PC-9 (cell line): ENCODE measurements at regions not wholly inside any gene's neighbourhood (a gene's known extent, or its start where the extent isn't known, plus 50 kb on each side); places are given as distances from the start of the nearest gene placed in this dataset.

Source experiments
- BruUV-seq: library from RNA; stranded (reverse); fragments of 400-500 nt; replicated peaks from 2 replicates; lab custom pipeline; 2021; lab: Mats Ljungman, UMichigan
- CTCF ChIA-PET: fragments of 300-600 bp; sonication (Branson Sonifier 250); formaldehyde crosslinking; loops from one replicate; lab custom pipeline; 2022; ENCODE audit warnings: antibody characterized with exemption; lab: Charles Lee
- POLR2A ChIA-PET: fragments of 300-600 bp; sonication (Branson Sonifier 250); formaldehyde crosslinking; loops from one replicate; lab custom pipeline; 2022; ENCODE audit warnings: antibody characterized with exemption; ENCODE audit not compliant: unreplicated experiment; lab: Charles Lee
- DNase-seq, 2 experiments: peaks; one replicate each; pipeline versions ENCODE4 v3.0.0 to v3.0.0-alpha.2; 2015 to 2022; ENCODE audit warnings: mixed read lengths in 1 of 2
- H2AFZ ChIP-seq: fragments of 200-600 bp; sonication (generic); 2 replicates; pipeline ENCODE4 v1.8.1; 2017; ENCODE audit warnings: antibody characterized with exemption
- H3F3A ChIP-seq: fragments of 200-600 bp; sonication (generic); 2 replicates; pipeline ENCODE4 v1.8.1; 2017; ENCODE audit warnings: antibody characterized with exemption, mild to moderate bottlenecking, low read depth; ENCODE audit not compliant: insufficient read depth
- H3K27ac ChIP-seq: fragments of 200-600 bp; sonication (generic); 2 replicates; pipeline ENCODE4 v1.6.1; 2016; ENCODE audit warnings: mixed run types
- H3K27me3 ChIP-seq: fragments of 200-600 bp; sonication (generic); 2 replicates; pipeline ENCODE4 v1.6.1; 2016; ENCODE audit warnings: low read depth, mixed run types; ENCODE audit not compliant: insufficient read depth
- H3K36me3 ChIP-seq: fragments of 200-600 bp; sonication (generic); 2 replicates; pipeline ENCODE4 v1.6.1; 2016; ENCODE audit warnings: low read depth, mixed run types
- H3K4me1 ChIP-seq: fragments of 200-600 bp; sonication (generic); replicated peaks from 2 replicates; pipeline ENCODE4 v1.6.1; 2016; ENCODE audit warnings: mixed run types; ENCODE audit not compliant: insufficient read depth
- H3K4me2 ChIP-seq: fragments of 200-600 bp; sonication (generic); 2 replicates; pipeline ENCODE4 v1.6.1; 2017; ENCODE audit warnings: mixed run types
- H3K4me3 ChIP-seq: fragments of 200-600 bp; sonication (generic); 2 replicates; pipeline ENCODE4 v1.6.1; 2016; ENCODE audit warnings: mixed run types
- H3K79me2 ChIP-seq: fragments of 200-600 bp; sonication (generic); 2 replicates; pipeline ENCODE4 v1.6.1; 2017; ENCODE audit warnings: low read depth, mixed run types
- H3K9me2 ChIP-seq: fragments of 200-600 bp; sonication (generic); 2 replicates; pipeline ENCODE4 v1.8.1; 2017; ENCODE audit warnings: mild to moderate bottlenecking; ENCODE audit not compliant: insufficient read depth
- H3K9me3 ChIP-seq: fragments of 200-600 bp; sonication (generic); 2 replicates; pipeline ENCODE4 v1.8.1; 2016; ENCODE audit warnings: low read depth; ENCODE audit not compliant: insufficient read depth
- H4K20me1 ChIP-seq: fragments of 200-600 bp; sonication (generic); 2 replicates; pipeline ENCODE4 v1.8.1; 2017; ENCODE audit not compliant: insufficient read depth
- EZH2 ChIP-seq: fragments of 200-600 bp; sonication (generic); IDR thresholded peaks from 2 replicates; pipeline ENCODE4 v1.8.0; 2017; ENCODE audit warnings: antibody characterized with exemption, low read depth
- intact Hi-C: fragments of 100-400 bp; cut with micrococcal nuclease; formaldehyde crosslinking; loops from one replicate; pipeline ENCODE4 v1.10.0; 2022; ENCODE audit not compliant: unreplicated experiment
- TF ChIP-seq, protein P1 (sequence below): fragments of 200-600 bp; sonication (generic); conservative IDR thresholded peaks from 2 replicates; pipeline ENCODE4 v1.6.1; 2017; ENCODE audit warnings: mixed run types, antibody characterized with exemption, mild to moderate bottlenecking, moderate library complexity

DNA sequence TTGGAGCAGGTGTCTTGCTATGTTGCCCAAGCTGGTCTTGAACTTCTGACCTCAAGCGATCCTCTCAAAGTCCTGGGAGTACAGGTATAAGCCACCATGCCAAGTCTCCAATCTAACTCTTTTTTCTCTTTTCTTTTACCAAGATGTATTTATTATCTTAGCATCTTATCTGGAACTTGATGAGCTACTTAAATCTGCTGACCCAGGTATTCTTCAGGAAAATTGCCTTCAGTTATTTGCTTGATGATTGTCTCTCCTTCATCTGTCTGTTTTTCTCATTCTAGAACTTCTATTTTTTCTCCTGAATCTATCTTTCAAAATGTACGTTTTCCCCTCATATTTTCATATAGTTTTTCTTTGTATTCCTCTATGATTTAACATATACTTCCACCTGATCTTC is 158.2 kb upstream of the DMAC1 start:
- DNase-seq: no peak
- Histone ChIP-seq H3K27ac (no peak overlapping the region), H3K9me3 (no peaks in the 10 kb centered on the region), H3K4me2 (no peak overlapping the region), H3K4me3 (no peak overlapping the region), H4K20me1 (no peaks in the 10 kb centered on the region), H3K4me1 (no peaks in the 10 kb centered on the region), H2AFZ (no peak overlapping the region), H3K9me2 (no peaks in the 10 kb centered on the region), H3K79me2 (no peaks in the 10 kb centered on the region), H3K36me3 (no peaks in the 10 kb centered on the region), H3F3A (no peaks in the 10 kb centered on the region), H3K27me3 (peaks cover 7% of the 10 kb centered on the region; the same call in 1 of the 2 replicates)
- intact Hi-C loops: no loop called here
- BruUV-seq: no TSS peak
- CTCF ChIA-PET: no interaction called here
- TF ChIP-seq EZH2: no peak
- TF ChIP-seq, protein P1, sequence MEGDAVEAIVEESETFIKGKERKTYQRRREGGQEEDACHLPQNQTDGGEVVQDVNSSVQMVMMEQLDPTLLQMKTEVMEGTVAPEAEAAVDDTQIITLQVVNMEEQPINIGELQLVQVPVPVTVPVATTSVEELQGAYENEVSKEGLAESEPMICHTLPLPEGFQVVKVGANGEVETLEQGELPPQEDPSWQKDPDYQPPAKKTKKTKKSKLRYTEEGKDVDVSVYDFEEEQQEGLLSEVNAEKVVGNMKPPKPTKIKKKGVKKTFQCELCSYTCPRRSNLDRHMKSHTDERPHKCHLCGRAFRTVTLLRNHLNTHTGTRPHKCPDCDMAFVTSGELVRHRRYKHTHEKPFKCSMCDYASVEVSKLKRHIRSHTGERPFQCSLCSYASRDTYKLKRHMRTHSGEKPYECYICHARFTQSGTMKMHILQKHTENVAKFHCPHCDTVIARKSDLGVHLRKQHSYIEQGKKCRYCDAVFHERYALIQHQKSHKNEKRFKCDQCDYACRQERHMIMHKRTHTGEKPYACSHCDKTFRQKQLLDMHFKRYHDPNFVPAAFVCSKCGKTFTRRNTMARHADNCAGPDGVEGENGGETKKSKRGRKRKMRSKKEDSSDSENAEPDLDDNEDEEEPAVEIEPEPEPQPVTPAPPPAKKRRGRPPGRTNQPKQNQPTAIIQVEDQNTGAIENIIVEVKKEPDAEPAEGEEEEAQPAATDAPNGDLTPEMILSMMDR: no peak
- POLR2A ChIA-PET: no interaction called here

DNA sequence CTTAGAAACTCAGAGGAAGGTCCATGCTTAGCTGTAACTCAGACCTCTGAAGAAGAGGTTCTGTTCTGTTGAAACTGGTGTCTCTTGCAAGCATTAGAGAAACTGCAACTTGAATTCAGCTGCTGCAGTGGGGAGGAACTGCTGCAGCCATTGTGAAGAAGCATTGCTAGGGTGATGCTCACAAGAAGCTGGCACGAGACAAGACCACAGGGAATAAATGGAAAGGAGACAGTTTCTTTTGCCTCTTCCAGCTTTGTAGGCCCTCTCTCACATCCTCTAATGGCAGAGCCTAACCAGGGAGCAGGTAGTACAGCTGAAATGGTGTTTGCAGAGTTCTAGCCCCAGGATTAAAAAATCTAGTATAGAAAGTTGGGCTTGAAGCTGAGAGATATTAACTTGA is 148.0 kb upstream of the DMAC1 start:
- TF ChIP-seq EZH2: no peak
- TF ChIP-seq, protein P1: no peak
- H4K20me1 ChIP-seq: no peaks in the 10 kb centered on the region
- intact Hi-C loops: no loop called here
- H3K27ac ChIP-seq: no peak overlapping the region
- H3K9me3 ChIP-seq: no peaks in the 10 kb centered on the region
- no peaks in the 10 kb centered on the region for H3K36me3 ChIP-seq
- H2AFZ ChIP-seq: no peak overlapping the region
- no peaks in the 10 kb centered on the region for H3K4me1 ChIP-seq
- H3K27me3 ChIP-seq: no peaks in the 10 kb centered on the region
- BruUV-seq: no TSS peak
- H3K4me3 ChIP-seq: no peak overlapping the region
- H3K79me2 ChIP-seq: no peaks in the 10 kb centered on the region
- H3K4me2 ChIP-seq: no peak overlapping the region
- no peaks in the 10 kb centered on the region for H3K9me2 ChIP-seq
- POLR2A ChIA-PET: no interaction called here
- DNase-seq: no peak
- H3F3A ChIP-seq: no peaks in the 10 kb centered on the region
- CTCF ChIA-PET: no interaction called here

DNA sequence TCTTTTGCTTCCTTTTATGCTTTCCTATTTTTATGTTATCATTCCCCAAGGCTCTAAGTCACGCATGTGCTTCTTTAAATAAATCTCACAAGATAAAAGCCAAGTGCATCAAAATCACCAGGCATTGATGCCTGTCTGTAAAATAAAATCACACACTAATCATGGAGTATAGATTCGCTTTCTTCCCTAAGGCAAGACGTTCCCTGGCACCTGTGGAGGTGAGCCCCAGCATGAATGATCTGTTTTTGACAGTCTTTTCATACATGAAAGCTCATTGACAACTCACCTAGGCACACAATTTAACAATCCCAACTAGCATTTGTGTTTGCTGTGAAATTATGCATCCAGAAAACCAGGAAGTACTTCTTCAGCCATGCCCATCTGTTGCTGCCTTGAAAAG is 146.9 kb upstream of the DMAC1 start:
- Histone ChIP-seq H3K9me3 (no peaks in the 10 kb centered on the region), H3K4me2 (no peak overlapping the region), H3K79me2 (no peaks in the 10 kb centered on the region), H3K27ac (no peak overlapping the region), H2AFZ (no peak overlapping the region), H3K4me3 (no peak overlapping the region), H3K9me2 (no peaks in the 10 kb centered on the region), H3K4me1 (no peaks in the 10 kb centered on the region), H3K36me3 (no peaks in the 10 kb centered on the region), H4K20me1 (no peaks in the 10 kb centered on the region), H3K27me3 (no peaks in the 10 kb centered on the region), H3F3A (no peaks in the 10 kb centered on the region)
- TF ChIP-seq EZH2: no peak
- no TSS peak for BruUV-seq
- ChIA-PET POLR2A (no interaction called here), CTCF (no interaction called here)
- DNase-seq: no peak
- intact Hi-C loops: no loop called here

DNA sequence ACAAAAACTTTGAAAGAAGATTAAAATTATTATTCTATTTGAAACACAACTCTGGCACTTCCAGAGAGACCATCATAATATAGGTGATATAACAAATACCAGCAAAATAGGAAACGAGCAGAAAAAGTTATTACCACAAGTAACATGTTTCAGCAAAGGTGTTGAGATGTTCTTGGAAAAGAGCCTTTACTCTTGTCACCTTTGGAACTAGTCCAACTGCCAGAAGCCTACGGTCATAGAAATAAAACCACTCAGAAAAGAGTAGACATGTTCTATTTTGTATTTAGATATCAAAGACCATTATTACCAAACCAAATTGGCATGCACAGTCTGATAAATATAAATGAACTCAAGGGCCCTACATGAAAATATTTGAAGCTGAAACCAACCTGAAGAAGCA is 145.0 kb upstream of the DMAC1 start:
- intact Hi-C loops: no loop called here
- BruUV-seq: no TSS peak
- DNase-seq: no peak

More for the DNA sequence above, 145.0 kb upstream of the DMAC1 start:
- Histone ChIP-seq H3K27ac (no peak overlapping the region), H4K20me1 (no peaks in the 10 kb centered on the region), H3K27me3 (no peaks in the 10 kb centered on the region), H3F3A (no peaks in the 10 kb centered on the region), H3K36me3 (no peaks in the 10 kb centered on the region), H3K9me3 (no peaks in the 10 kb centered on the region), H3K4me3 (no peak overlapping the region), H3K79me2 (no peaks in the 10 kb centered on the region), H3K4me2 (no peak overlapping the region), H2AFZ (no peak overlapping the region), H3K4me1 (no peaks in the 10 kb centered on the region), H3K9me2 (no peaks in the 10 kb centered on the region)
- TF ChIP-seq, protein P1: no peak
- no peak for TF ChIP-seq EZH2
- ChIA-PET POLR2A (no interaction called here), CTCF (no interaction called here)
